ENCODE measurements at regions not wholly inside any gene's neighbourhood (a gene's known extent, or its start where the extent isn't known, plus 50 kb on each side); places are given as distances from the start of the nearest gene placed in this dataset.

- H3K27ac ChIP-seq, result no peak overlapping the region
- H3K27me3 ChIP-seq, result no peaks in the 10 kb centered on the region
- no peak for TF ChIP-seq CTCF (IDR thresholded peaks at IDR 0.05)
- H3K9me3 ChIP-seq, result no peaks in the 10 kb centered on the region
- DNase-seq (ENCODE audit: low spot score), result no peak
- no peaks in the 10 kb centered on the region for H3K4me1 ChIP-seq
- H3K4me3 ChIP-seq, result no peak overlapping the region
- H3K36me3 ChIP-seq, result no peaks in the 10 kb centered on the region
Observed at GRCh38 chr1:80982831-80983230, 817.9 kb upstream of the ADGRL2 start.

- no peak overlapping the region for H3K4me3 ChIP-seq
- peaks cover 0 to 4% of the 10 kb centered on the region in 2 donors for H3K9me3 ChIP-seq
- H3K27me3 ChIP-seq, result no peaks in the 10 kb centered on the region
- TF ChIP-seq CTCF (IDR thresholded peaks at IDR 0.05), result no peak
- no peaks in the 10 kb centered on the region for H3K36me3 ChIP-seq
- no peak for DNase-seq (ENCODE audit: low spot score)
- no peaks in the 10 kb centered on the region for H3K4me1 ChIP-seq
- H3K27ac ChIP-seq, result no peak overlapping the region
Observed at GRCh38 chr1:80973101-80973500, 827.6 kb upstream of the ADGRL2 start.

- H3K9me3 ChIP-seq, result no peaks in the 10 kb centered on the region
- no peak overlapping the region for H3K27ac ChIP-seq
- no peak for TF ChIP-seq CTCF (IDR thresholded peaks at IDR 0.05)
- H3K27me3 ChIP-seq, result no peaks in the 10 kb centered on the region
- H3K4me1 ChIP-seq, result no peaks in the 10 kb centered on the region
- DNase-seq (ENCODE audit: low spot score), result no peak
- H3K4me3 ChIP-seq, result no peak overlapping the region
- no peaks in the 10 kb centered on the region for H3K36me3 ChIP-seq
Observed at GRCh38 chr1:80966266-80966665, 834.5 kb upstream of the ADGRL2 start.

GRCh38 chr1:80962564-80962963, 838.2 kb upstream of the ADGRL2 start:
- no peak for DNase-seq (ENCODE audit: low spot score)
- no peak for TF ChIP-seq CTCF (IDR thresholded peaks at IDR 0.05)
- no peaks in the 10 kb centered on the region for H3K27me3 ChIP-seq
- H3K27ac ChIP-seq, result no peak overlapping the region
- H3K36me3 ChIP-seq, result no peaks in the 10 kb centered on the region
- H3K9me3 ChIP-seq, result no peaks in the 10 kb centered on the region
- H3K4me3 ChIP-seq, result no peak overlapping the region
- H3K4me1 ChIP-seq, result no peaks in the 10 kb centered on the region

- DNase-seq (ENCODE audit: low spot score), result no peak
- no peak for TF ChIP-seq CTCF (IDR thresholded peaks at IDR 0.05)
Observed at GRCh38 chr1:80961464-80962190, 839.1 kb upstream of the ADGRL2 start.

GRCh38 chr1:80933346-80933745, 867.4 kb upstream of the ADGRL2 start:
- no peaks in the 10 kb centered on the region for H3K36me3 ChIP-seq
- peaks cover 0 to 22% of the 10 kb centered on the region in 2 donors for H3K9me3 ChIP-seq
- no peak for DNase-seq (ENCODE audit: low spot score)
- TF ChIP-seq CTCF (IDR thresholded peaks at IDR 0.05), result no peak
- H3K4me1 ChIP-seq, result no peaks in the 10 kb centered on the region
- no peaks in the 10 kb centered on the region for H3K27me3 ChIP-seq
- H3K4me3 ChIP-seq, result no peak overlapping the region
- no peak overlapping the region for H3K27ac ChIP-seq

More at GRCh38 chr1:80961464-80962190, 839.1 kb upstream of the ADGRL2 start:
- Histone ChIP-seq H3K9me3 (no peaks in the 10 kb centered on the region), H3K4me3 (no peak overlapping the region), H3K4me1 (no peaks in the 10 kb centered on the region), H3K27ac (no peak overlapping the region), H3K27me3 (no peaks in the 10 kb centered on the region), H3K36me3 (no peaks in the 10 kb centered on the region)

All from right atrium auricular region (tissue), 2 donors.